MM.1S (cell line): ENCODE measurements at regions not wholly inside any gene's neighbourhood (a gene's known extent, or its start where the extent isn't known, plus 50 kb on each side); places are given as distances from the start of the nearest gene placed in this dataset.

Experiments used
- CTCF ChIP-seq: fragments of 300-600 bp; sonication (generic); IDR thresholded peaks from 2 replicates; pipeline ENCODE4 v1.5.1; 2016; ENCODE audit warnings: antibody characterized with exemption, low read length, mixed read lengths
- EZH2 ChIP-seq: fragments of 300-600 bp; sonication (generic); optimal IDR thresholded peaks from 2 replicates; pipeline ENCODE3; 2017; ENCODE audit warnings: low read depth, mild to moderate bottlenecking, antibody characterized with exemption, low read length, mixed read lengths
- EZH2phosphoT487 ChIP-seq: fragments of 300-600 bp; sonication (generic); IDR thresholded peaks from 2 replicates; pipeline ENCODE4 v1.6.1; 2018; ENCODE audit warnings: antibody characterized with exemption, low read length

- TF ChIP-seq CTCF (no peak), EZH2phosphoT487 (no peak), EZH2 (no peak)
Observed at GRCh38 chr5:38675443-38675842, 119.0 kb upstream of the LIFR start.
